NT2/D1 (cell line): ENCODE measurements at regions not wholly inside any gene's neighbourhood (a gene's known extent, or its start where the extent isn't known, plus 50 kb on each side); places are given as distances from the start of the nearest gene placed in this dataset.

Experiments used
- SUZ12 ChIP-seq: IDR thresholded peaks from 2 replicates; pipeline ENCODE4 v1.6.1; 2011; ENCODE audit not compliant: insufficient read length, insufficient read depth; ENCODE audit errors: extremely low read depth
- ZNF274 ChIP-seq: IDR thresholded peaks from 2 replicates; pipeline ENCODE4 v1.6.1; 2011; ENCODE audit warnings: mild to moderate bottlenecking, low read depth, low read length

GRCh38 chr1:239882967-239883366 is 208.7 kb upstream of the FMN2 start:
- TF ChIP-seq ZNF274 (no peak), SUZ12 (no peak)
